Activated CD8-positive, alpha-beta T cell treated with anti-CD3 and anti-CD28 coated beads, Interleukin-2, amount 10 ng/mL, durations not matched to agents 7 days and 5 days (primary cell): ENCODE measurements at regions not wholly inside any gene's neighbourhood (a gene's known extent, or its start where the extent isn't known, plus 50 kb on each side); places are given as distances from the start of the nearest gene placed in this dataset.

Experiments
- ATAC-seq: fragments of 150-1000 bp; cut with Tn5 transposase; one replicate; pipeline ENCODE4 v1.10.0; 2021; ENCODE audit warnings: moderate library complexity
- CTCF ChIA-PET: fragments of 350-600 bp; sonication (Branson Sonifier 250); formaldehyde crosslinking; loops from one replicate; lab custom pipeline; 2021; ENCODE audit warnings: antibody characterized with exemption; lab: Charles Lee
- POLR2A ChIA-PET: fragments of 350-600 bp; sonication (Branson Sonifier 250); formaldehyde crosslinking; loops from one replicate; lab custom pipeline; 2021; ENCODE audit warnings: antibody characterized with exemption; lab: Charles Lee
- DNase-seq: peaks from one replicate; pipeline ENCODE4 v3.0.0-alpha.2; 2020
- H3K27ac Mint-ChIP-seq: one replicate; pipeline ENCODE4 v1.8.0; 2021; ENCODE audit warnings: mild to moderate bottlenecking, mixed read lengths
- H3K27me3 Mint-ChIP-seq: one replicate; pipeline ENCODE4 v1.8.0; 2021; ENCODE audit warnings: low read depth, mixed read lengths
- H3K36me3 Mint-ChIP-seq: one replicate; pipeline ENCODE4 v1.8.0; 2021; ENCODE audit warnings: low read depth, mixed read lengths
- H3K4me1 Mint-ChIP-seq: one replicate; pipeline ENCODE4 v1.8.0; 2021; ENCODE audit warnings: low read depth, mixed read lengths
- H3K4me3 Mint-ChIP-seq: one replicate; pipeline ENCODE4 v1.8.0; 2021; ENCODE audit warnings: mild to moderate bottlenecking, mixed read lengths
- H3K9me3 Mint-ChIP-seq: one replicate; pipeline ENCODE4 v1.8.0; 2022; ENCODE audit warnings: mixed read lengths; ENCODE audit not compliant: insufficient read depth

GRCh38 chr9:108684288-108685025 lies 171.3 kb downstream of the ACTL7B start:
- no peaks in the 10 kb centered on the region for H3K27me3 Mint-ChIP-seq
- CTCF ChIA-PET: no interaction called here
- POLR2A ChIA-PET: no interaction called here
- peaks cover 5% of the 10 kb centered on the region for H3K9me3 Mint-ChIP-seq
- DNase-seq (no peak), ATAC-seq (no peak)
- H3K4me1 Mint-ChIP-seq: no peaks in the 10 kb centered on the region
- no peak overlapping the region for H3K4me3 Mint-ChIP-seq
- H3K27ac Mint-ChIP-seq: no peak overlapping the region
- no peaks in the 10 kb centered on the region for H3K36me3 Mint-ChIP-seq

DNA sequence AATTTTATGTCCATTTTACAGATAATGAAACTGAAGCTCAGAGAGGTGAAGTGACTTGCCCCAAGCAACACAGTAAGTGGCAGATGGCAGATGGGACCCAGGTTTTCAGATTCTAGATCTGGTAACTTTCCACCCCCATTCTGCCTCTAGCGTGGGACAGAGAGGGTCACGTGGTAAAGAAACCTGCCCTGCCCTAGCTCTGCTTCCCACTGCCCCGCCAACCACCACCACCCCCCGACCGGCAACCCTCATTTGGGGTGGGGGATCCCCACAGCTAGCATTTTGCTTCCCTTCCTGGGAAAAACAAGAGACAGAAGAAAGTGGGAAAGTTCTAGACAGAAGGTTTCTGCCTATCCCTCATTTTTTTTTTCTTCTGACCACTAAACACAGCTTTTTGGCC lies 172.5 kb downstream of the ACTL7B start:
- no peak for DNase-seq
- H3K27ac Mint-ChIP-seq: no peak overlapping the region
- no peaks in the 10 kb centered on the region for H3K4me1 Mint-ChIP-seq
- no peak for ATAC-seq
- ChIA-PET CTCF (no interaction called here), POLR2A (no interaction called here)
- no peaks in the 10 kb centered on the region for H3K27me3 Mint-ChIP-seq
- H3K9me3 Mint-ChIP-seq: peaks cover 5% of the 10 kb centered on the region
- H3K36me3 Mint-ChIP-seq: no peaks in the 10 kb centered on the region
- H3K4me3 Mint-ChIP-seq: no peak overlapping the region

DNA sequence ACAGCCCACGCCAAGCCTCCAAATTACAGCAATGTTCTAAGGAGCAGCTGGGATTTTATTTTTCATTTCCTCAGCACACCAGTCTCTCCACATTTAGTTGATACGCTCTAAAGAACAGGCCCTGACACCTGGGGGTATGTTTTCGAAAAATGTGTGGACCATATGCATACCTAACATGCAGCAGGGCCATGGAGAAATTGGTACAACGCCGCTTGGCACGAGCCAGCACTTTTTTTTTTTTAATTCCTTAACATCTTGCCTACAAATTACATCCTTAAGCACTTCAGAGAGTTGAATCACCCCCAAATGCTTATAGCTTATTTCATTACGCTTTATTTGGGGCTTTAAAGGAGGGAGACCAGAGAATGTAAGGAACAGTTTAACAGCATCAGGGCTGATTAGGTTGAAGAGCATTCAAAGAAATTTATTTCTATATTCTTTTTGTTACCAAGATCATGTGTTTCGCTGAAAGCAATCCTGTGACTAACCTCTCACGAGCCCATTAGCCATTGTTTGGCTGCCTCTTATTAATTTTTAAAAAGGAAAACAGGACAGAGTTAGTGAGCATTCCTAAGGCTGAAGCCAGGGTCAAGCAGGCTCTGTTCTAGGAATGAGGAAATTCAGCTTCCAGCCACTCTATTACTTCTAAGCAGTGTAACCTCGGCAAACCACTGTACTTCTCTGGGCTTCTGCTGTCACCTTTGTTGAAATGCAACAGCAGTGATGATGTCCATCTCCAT lies 173.8 kb downstream of the ACTL7B start:
- H3K4me3 Mint-ChIP-seq: no peak overlapping the region
- no peaks in the 10 kb centered on the region for H3K4me1 Mint-ChIP-seq
- ChIA-PET POLR2A (no interaction called here), CTCF (no interaction called here)
- H3K9me3 Mint-ChIP-seq: peaks cover 5% of the 10 kb centered on the region
- no peaks in the 10 kb centered on the region for H3K36me3 Mint-ChIP-seq
- ATAC-seq: no peak
- no peak for DNase-seq
- H3K27me3 Mint-ChIP-seq: no peaks in the 10 kb centered on the region
- H3K27ac Mint-ChIP-seq: no peak overlapping the region

GRCh38 chr9:108680946-108681345 lies 174.8 kb downstream of the ACTL7B start:
- Mint-ChIP-seq H3K4me1 (no peaks in the 10 kb centered on the region), H3K36me3 (no peaks in the 10 kb centered on the region), H3K9me3 (no peaks in the 10 kb centered on the region), H3K27me3 (no peaks in the 10 kb centered on the region), H3K27ac (no peak overlapping the region), H3K4me3 (no peak overlapping the region)
- CTCF ChIA-PET: no interaction called here
- DNase-seq (no peak), ATAC-seq (no peak)
- POLR2A ChIA-PET: no interaction called here

DNA sequence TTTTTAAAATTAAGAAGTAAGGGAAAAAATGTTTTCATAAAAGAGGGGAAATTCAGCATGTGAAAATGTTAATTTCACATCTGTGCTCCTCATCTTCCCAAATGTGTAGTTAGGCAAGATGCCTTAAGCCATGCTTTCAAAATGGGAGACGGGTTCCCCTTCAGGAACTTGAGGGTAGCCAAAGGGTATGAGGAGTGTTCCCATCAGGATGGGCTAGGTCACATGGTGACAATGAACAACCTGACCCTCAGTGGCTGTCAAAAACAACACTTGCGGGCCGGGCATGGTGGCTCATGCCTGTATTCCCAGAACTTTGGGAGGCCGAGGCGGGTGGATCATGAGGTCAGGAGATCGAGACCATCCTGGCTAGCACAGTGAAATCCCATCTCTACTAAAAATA lies 178.0 kb downstream of the ACTL7B start:
- H3K9me3 Mint-ChIP-seq: no peaks in the 10 kb centered on the region
- H3K27me3 Mint-ChIP-seq: no peaks in the 10 kb centered on the region
- no peak overlapping the region for H3K4me3 Mint-ChIP-seq
- ChIA-PET CTCF (no interaction called here), POLR2A (no interaction called here)
- no peak for DNase-seq
- no peak overlapping the region for H3K27ac Mint-ChIP-seq
- H3K36me3 Mint-ChIP-seq: no peaks in the 10 kb centered on the region
- ATAC-seq: no peak
- no peaks in the 10 kb centered on the region for H3K4me1 Mint-ChIP-seq

DNA sequence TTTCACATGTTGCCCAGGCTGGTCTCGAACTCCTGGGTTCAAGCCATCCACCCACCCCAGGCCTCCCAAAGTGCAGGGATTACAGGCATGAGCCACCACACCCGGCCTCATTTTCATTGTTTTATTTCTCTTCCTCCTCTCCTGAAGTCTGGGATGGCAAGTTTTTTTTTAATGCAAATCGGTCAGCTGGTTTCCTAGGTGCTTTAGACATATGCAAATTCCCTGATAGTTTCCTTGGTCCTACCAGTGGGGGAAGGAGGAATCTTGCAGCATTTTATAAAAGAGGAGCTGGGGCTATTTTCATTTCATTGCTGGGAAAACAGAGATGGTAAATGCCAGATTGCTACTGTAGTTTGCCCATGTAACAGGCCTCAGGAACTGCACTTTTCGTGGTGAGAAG lies 179.4 kb downstream of the ACTL7B start:
- Mint-ChIP-seq H3K4me3 (no peak overlapping the region), H3K27me3 (no peaks in the 10 kb centered on the region), H3K9me3 (no peaks in the 10 kb centered on the region), H3K4me1 (no peaks in the 10 kb centered on the region), H3K36me3 (no peaks in the 10 kb centered on the region), H3K27ac (no peak overlapping the region)
- ATAC-seq: no peak
- DNase-seq: no peak
- ChIA-PET CTCF (no interaction called here), POLR2A (no interaction called here)

GRCh38 chr9:108675708-108676107 lies 180.1 kb downstream of the ACTL7B start:
- no peak for ATAC-seq
- ChIA-PET CTCF (no interaction called here), POLR2A (no interaction called here)
- H3K36me3 Mint-ChIP-seq: no peaks in the 10 kb centered on the region
- no peaks in the 10 kb centered on the region for H3K4me1 Mint-ChIP-seq
- H3K4me3 Mint-ChIP-seq: no peak overlapping the region
- no peak overlapping the region for H3K27ac Mint-ChIP-seq
- H3K27me3 Mint-ChIP-seq: no peaks in the 10 kb centered on the region
- no peak for DNase-seq
- H3K9me3 Mint-ChIP-seq: no peaks in the 10 kb centered on the region

DNA sequence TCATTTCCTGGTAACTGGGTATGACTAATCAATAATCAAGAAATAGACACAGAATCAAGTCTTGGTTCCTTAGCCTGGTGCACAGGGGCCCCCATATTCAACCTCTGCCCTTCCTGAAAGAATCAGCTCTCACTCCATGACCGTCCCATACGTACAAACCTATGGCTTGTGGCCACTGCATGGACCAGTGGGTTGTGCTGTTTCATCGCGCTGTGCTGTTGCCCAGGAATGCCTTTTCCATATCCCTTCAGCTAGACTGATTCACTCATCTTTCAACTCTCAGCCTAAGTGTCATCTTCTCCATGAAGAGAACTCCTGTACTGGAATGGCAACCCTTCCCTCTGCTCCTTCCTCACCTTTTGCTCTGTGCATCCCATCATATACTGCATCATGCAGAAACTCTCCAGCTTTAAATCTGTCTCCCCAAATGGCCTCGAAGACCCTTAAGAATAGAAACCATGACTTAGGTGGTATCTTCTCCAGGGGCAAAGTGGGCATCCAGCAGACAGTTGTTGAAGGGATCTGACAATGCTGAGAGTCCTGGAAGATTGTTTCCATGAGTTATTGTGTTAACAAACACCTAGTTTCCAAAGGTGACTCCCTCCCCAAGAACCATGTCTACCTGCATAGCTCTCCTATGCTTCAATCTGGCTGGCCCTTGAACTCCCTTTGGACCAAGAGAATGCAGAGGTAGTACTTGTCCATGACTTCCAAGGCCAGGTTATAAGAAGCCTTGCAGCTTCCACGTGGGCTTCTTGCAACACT lies 180.8 kb downstream of the ACTL7B start:
- Mint-ChIP-seq H3K27me3 (no peaks in the 10 kb centered on the region), H3K4me1 (no peaks in the 10 kb centered on the region), H3K27ac (no peak overlapping the region), H3K9me3 (no peaks in the 10 kb centered on the region), H3K4me3 (no peak overlapping the region), H3K36me3 (no peaks in the 10 kb centered on the region)
- ATAC-seq (no peak), DNase-seq (no peak)
- ChIA-PET POLR2A (no interaction called here), CTCF (no interaction called here)

DNA sequence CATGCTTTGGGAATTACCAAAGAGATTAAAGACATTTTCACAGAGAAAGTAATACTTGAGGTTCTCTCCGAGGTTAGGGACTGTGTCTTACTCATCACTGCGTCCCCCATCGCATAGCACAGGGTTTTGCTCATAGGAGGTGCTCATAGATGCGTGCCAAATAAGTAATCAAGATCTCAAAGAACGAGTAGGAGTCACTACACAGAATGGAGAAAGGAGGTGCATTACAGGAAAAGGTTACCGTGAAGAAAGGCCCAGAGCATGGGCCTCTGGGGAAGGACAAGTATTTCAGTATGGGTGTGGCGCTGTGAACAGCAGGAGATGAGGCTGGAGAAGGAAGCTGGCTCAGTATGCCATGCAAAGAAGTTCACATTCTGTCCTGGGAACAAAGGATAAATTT lies 182.4 kb downstream of the ACTL7B start:
- H3K4me3 Mint-ChIP-seq: no peak overlapping the region
- H3K4me1 Mint-ChIP-seq: no peaks in the 10 kb centered on the region
- no peaks in the 10 kb centered on the region for H3K27me3 Mint-ChIP-seq
- CTCF ChIA-PET: no interaction called here
- POLR2A ChIA-PET: no interaction called here
- no peak overlapping the region for H3K27ac Mint-ChIP-seq
- ATAC-seq (no peak), DNase-seq (no peak)
- no peaks in the 10 kb centered on the region for H3K36me3 Mint-ChIP-seq
- no peaks in the 10 kb centered on the region for H3K9me3 Mint-ChIP-seq

GRCh38 chr9:108672475-108673190 lies 183.2 kb downstream of the ACTL7B start:
- no peak overlapping the region for H3K27ac Mint-ChIP-seq
- no peaks in the 10 kb centered on the region for H3K36me3 Mint-ChIP-seq
- H3K27me3 Mint-ChIP-seq: no peaks in the 10 kb centered on the region
- no peaks in the 10 kb centered on the region for H3K9me3 Mint-ChIP-seq
- ChIA-PET CTCF (no interaction called here), POLR2A (no interaction called here)
- ATAC-seq (no peak), DNase-seq (no peak)
- no peaks in the 10 kb centered on the region for H3K4me1 Mint-ChIP-seq
- no peak overlapping the region for H3K4me3 Mint-ChIP-seq

GRCh38 chr9:108671794-108672193 lies 184.0 kb downstream of the ACTL7B start:
- Mint-ChIP-seq H3K27ac (no peak overlapping the region), H3K27me3 (no peaks in the 10 kb centered on the region), H3K9me3 (no peaks in the 10 kb centered on the region), H3K4me1 (no peaks in the 10 kb centered on the region), H3K4me3 (no peak overlapping the region), H3K36me3 (no peaks in the 10 kb centered on the region)
- no peak for ATAC-seq
- CTCF ChIA-PET: no interaction called here
- DNase-seq: no peak
- POLR2A ChIA-PET: no interaction called here

- POLR2A ChIA-PET: interaction anchor here (0.6 kb wide), 1 partner anchor 68 kb away, joined by 3 read pairs; no protein-coding TSS in a partner anchor
- CTCF ChIA-PET: no interaction called here
- H3K27ac Mint-ChIP-seq: no peak overlapping the region
Measured at GRCh38 chr9:108671176-108671575, 184.6 kb downstream of the ACTL7B start.

More at GRCh38 chr9:108671176-108671575, 184.6 kb downstream of the ACTL7B start:
- no peaks in the 10 kb centered on the region for H3K36me3 Mint-ChIP-seq
- DNase-seq: no peak
- no peaks in the 10 kb centered on the region for H3K9me3 Mint-ChIP-seq
- ATAC-seq: no peak
- H3K4me1 Mint-ChIP-seq: no peaks in the 10 kb centered on the region
- no peak overlapping the region for H3K4me3 Mint-ChIP-seq
- no peaks in the 10 kb centered on the region for H3K27me3 Mint-ChIP-seq
